EL (cell line): ENCODE measurements at regions not wholly inside any gene's neighbourhood (a gene's known extent, or its start where the extent isn't known, plus 50 kb on each side); places are given as distances from the start of the nearest gene placed in this dataset.

ENCODE experiments used
- DNase-seq: peaks from one replicate; pipeline ENCODE4 v3.0.0-alpha.2; 2016

- DNase-seq, result no peak
Measured at GRCh38 chr4:28555866-28556265, 1695.2 kb downstream of the STIM2 start.

DNA sequence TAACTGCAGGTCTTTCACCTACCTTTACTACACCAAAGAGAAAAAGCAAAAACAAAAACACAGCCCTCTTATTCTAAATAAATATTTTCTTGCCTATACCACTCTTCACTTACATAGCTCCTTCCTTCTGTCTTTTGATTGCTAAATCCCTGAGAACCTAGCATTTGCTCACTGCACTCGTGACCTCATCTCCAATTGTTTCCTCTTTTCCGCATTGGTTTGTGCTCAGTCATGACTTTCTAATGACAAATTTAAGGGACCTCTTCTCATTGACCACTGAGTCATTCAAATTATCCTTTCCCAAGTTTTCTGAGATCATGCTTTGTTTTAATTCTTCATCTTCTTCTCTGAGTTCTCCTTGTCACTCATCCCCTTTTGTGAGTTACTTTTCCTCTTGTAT is 1697.1 kb downstream of the STIM2 start:
- peak; percentile 80 for DNase-seq

- DNase-seq, result no peak
Measured at GRCh38 chr4:28558895-28559294, 1698.3 kb downstream of the STIM2 start.

- peak; percentile 3 for DNase-seq
Measured at GRCh38 chr4:28562913-28563312, 1702.3 kb downstream of the STIM2 start.

GRCh38 chr4:28565396-28565795 is 1704.8 kb downstream of the STIM2 start:
- DNase-seq, result no peak

DNA sequence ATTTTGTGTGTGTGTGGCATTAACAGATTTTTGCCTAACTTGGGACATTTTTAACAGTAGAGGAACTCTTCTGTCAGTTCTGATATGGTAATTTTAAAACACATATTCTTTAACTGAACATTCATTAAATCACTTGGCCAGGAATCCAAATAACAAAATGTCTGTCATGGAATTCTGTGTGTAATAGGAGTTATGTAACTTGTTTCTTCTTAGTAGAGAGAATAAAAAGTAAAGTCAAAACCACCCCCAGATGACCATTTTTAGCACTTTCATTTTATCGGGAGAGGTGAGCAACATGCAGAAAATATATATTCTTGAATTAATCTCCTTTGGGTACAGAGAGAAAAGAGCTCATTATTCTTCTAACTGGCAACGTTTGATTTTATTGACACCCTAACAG is 1740.3 kb downstream of the STIM2 start:
- no peak for DNase-seq

DNA sequence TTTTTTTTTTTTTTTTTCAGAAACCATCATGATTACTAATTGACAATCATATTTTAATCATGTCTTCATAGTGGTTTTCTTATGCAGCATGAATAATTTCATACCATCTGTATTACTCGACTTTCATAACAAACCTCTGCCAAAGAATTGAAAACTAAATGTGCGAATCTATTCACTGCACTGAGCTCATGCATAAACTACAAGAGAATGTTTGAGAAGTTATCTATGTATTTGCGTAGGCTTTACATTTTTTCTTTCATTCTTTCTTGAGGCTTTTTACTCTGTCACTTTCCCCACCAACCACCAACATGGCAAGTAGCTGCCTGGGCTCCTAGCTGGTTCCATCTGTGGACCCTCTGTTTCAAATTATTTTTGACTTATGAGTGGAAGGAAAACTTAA is 1761.0 kb downstream of the STIM2 start:
- DNase-seq, result peak; percentile 33

GRCh38 chr4:28636971-28637370 is 1776.3 kb downstream of the STIM2 start:
- peak; percentile 1 for DNase-seq

GRCh38 chr4:28639747-28640146 is 1779.1 kb downstream of the STIM2 start:
- no peak for DNase-seq

DNA sequence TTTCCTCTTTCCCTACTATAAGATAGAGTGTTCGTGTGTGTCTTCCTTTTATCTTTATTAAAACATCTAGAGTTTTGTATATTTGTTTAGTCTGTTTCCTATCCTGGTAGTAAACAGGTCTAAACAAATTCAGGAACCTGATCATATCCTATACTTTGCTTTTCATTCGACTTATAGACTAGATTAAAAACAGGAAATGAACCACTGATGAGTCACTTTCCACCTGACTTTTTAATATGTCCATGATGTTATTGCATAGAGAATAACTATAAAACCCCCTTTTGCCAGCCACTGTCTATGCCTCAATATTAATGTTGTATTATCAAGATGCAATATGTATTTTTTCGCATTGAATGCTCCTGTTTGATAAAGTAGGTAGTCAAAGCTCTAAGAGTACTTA is 1794.0 kb downstream of the STIM2 start:
- DNase-seq, result peak; percentile 9

GRCh38 chr4:28665306-28665705 is 1804.7 kb downstream of the STIM2 start:
- no peak for DNase-seq

- peak; percentile 19 for DNase-seq
Measured at GRCh38 chr4:28675582-28675981, 1814.9 kb downstream of the STIM2 start.

GRCh38 chr4:28677808-28678207 is 1817.2 kb downstream of the STIM2 start:
- DNase-seq, result no peak

- DNase-seq, result no peak
Measured at GRCh38 chr4:28682847-28683246, 1822.2 kb downstream of the STIM2 start.

DNA sequence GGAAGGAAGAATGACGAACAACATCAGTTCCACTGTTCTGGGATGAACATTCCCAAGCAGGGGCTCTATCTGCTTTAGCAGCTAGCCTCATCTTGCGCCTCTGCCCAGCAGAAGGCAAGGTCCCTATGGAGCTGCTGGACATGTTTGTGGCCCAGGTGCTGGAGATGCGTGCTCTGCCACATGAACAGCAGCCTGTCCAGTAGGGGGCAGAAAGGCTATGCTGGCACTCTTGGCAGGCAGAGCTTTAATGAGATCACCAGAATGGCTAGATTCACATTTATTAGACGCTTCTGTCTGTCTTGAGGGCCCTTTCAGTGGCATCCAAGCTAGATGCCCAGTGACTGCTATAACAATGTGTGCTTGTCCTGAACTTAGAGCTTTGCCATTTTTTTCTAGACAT is 1826.0 kb downstream of the STIM2 start:
- peak; percentile 48 for DNase-seq

DNA sequence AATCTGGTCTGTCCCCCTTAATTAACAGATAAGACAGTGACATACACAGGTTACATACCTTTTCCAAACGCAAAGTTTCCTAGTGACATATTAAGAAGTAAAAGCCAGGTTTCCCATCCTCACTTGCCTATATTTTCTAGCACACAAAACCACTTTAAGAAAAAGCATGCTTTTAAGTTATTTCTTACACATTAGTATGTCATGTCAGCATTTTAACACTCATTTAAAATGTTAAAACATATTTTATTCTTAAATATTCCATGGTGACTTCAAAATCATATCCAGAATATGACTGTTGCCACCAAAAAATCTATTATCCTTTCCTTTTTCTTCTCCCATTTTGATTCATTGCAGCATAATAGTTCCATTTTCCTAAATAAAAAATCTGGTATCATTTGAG is 1830.2 kb downstream of the STIM2 start:
- DNase-seq, result no peak

- DNase-seq, result peak; percentile 2
Measured at GRCh38 chr4:28702571-28702970, 1841.9 kb downstream of the STIM2 start.

GRCh38 chr4:28709891-28710290 is 1849.2 kb downstream of the STIM2 start:
- peak; percentile 40 for DNase-seq

- DNase-seq, result no peak
Measured at GRCh38 chr4:28723371-28723770, 1862.7 kb downstream of the STIM2 start.

DNA sequence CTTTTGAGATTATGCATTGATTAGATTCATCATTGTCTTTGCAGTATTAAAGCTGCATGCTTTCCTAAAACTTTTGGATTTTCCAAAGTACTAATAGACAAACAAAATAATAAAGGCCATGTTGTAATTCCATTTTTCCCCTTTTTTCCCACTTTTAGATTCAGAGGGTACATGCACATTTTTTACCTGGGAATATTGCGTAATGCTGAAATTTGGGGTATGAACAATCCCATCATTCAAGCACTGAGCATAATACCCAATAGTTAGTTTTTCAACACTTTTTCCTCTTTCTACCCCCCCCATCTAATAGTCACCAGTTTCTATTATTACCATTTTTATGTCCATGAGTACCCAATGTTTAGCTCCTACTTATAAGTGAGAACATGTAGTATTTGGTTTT is 1863.6 kb downstream of the STIM2 start:
- no peak for DNase-seq

DNA sequence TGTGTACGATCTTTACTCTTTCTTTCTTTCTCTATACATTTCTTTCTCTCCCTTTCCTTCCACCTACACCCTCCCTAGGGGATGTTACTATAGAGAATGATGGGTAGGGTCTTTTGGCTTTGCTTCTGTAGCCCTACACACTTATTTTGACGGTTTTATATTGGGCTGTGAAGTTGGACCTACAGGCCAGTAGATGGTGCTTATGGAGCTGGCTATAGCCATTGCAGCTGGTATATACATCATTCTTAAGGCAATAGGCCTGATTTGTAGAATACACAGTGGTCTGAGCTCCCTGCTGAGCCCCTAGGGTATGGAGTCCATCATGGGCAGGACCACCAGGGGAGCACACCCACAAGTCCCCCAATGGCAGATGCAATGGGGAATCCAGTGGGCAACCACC is 1869.7 kb downstream of the STIM2 start:
- no peak for DNase-seq

DNA sequence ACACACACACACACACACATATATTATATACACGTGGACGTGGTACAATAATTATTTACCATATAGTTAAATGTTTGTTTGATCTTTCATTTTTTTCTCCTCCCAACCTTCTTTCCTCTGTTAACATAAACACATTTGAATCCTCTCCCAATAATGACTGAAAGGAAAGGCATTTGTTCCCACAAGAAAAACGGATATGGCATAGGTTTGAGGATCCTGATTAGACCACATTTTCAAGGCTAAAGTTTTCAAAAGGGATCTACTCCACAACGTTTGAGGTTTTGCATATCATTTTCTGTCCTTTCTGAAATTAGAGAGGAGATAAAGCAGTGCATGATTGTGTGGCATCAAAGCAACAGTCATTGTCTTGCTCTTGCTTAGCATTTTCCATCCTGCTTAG is 1883.4 kb downstream of the STIM2 start:
- peak; percentile 8 for DNase-seq

- peak; percentile 7 for DNase-seq
Measured at GRCh38 chr4:28754376-28754775, 1893.7 kb downstream of the STIM2 start.

GRCh38 chr4:28755081-28755480 is 1894.4 kb downstream of the STIM2 start:
- no peak for DNase-seq

GRCh38 chr4:28759064-28759463 is 1898.4 kb downstream of the STIM2 start:
- no peak for DNase-seq

DNA sequence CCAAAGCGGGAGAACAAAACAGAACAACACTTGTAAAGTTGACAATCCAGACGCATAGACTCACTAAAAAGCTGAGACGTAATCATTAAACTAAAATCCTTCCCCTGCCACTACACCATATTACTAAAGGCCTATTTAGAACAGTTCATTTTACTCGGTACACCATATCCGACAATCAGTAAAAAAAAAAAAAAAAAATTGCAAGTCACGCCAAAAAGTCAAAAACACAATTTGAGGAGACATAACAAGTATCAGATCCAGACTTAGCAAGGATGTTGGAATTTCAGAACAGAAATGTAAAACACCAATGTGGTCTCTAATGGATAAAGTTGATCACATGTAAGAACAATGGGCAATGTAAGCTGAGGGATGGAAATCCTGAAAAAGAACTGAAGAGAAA is 1899.4 kb downstream of the STIM2 start:
- no peak for DNase-seq
